Upper lobe of right lung (tissue), 1 donor: ENCODE measurements at regions not wholly inside any gene's neighbourhood (a gene's known extent, or its start where the extent isn't known, plus 50 kb on each side); places are given as distances from the start of the nearest gene placed in this dataset.

ENCODE experiments used
- ATAC-seq: fragments of 200-7000 bp; cut with Tn5 transposase; one replicate; pipeline ENCODE4 v1.9.1; 2020; ENCODE audit warnings: mild to moderate bottlenecking, moderate library complexity
- DNase-seq: peaks from one replicate; pipeline ENCODE4 v3.0.0-alpha.2; 2020
- H3K27ac ChIP-seq: fragments of 200-600 bp; one replicate; pipeline ENCODE4 v1.8.0; 2022
- H3K27me3 ChIP-seq: fragments of 200-600 bp; one replicate; pipeline ENCODE4 v1.8.0; 2022; ENCODE audit warnings: mild to moderate bottlenecking
- H3K36me3 ChIP-seq: fragments of 200-600 bp; one replicate; pipeline ENCODE4 v1.8.0; 2022
- H3K4me1 ChIP-seq: fragments of 200-600 bp; one replicate; pipeline ENCODE4 v1.8.0; 2022
- H3K4me3 ChIP-seq: fragments of 200-600 bp; one replicate; pipeline ENCODE4 v1.8.0; 2022; ENCODE audit warnings: mild to moderate bottlenecking
- H3K9me3 ChIP-seq: fragments of 200-600 bp; one replicate; pipeline ENCODE4 v1.8.0; 2022
- CTCF ChIP-seq: fragments of 200-600 bp; IDR thresholded peaks from one replicate; pipeline ENCODE4 v1.8.0; 2022; ENCODE audit warnings: antibody characterized with exemption
- intact Hi-C: fragments of 100-400 bp; cut with DNase I; formaldehyde crosslinking; loops from one replicate; pipeline ENCODE4 v1.11.0; 2022
- donor health status: DM: no; HTN: yes; CAD: no; lungs with severe emphysema.

GRCh38 chr12:113625499-113625898, 153.8 kb upstream of the LHX5 start:
- no peak for TF ChIP-seq CTCF
- Histone ChIP-seq H3K4me3 (no peak overlapping the region), H3K9me3 (peaks cover 18% of the 10 kb centered on the region), H3K36me3 (no peaks in the 10 kb centered on the region), H3K27me3 (no peaks in the 10 kb centered on the region), H3K4me1 (no peaks in the 10 kb centered on the region), H3K27ac (no peak overlapping the region)
- DNase-seq (no peak), ATAC-seq (no peak)
- intact Hi-C loops: no loop called here

GRCh38 chr12:113622410-113622809, 150.7 kb upstream of the LHX5 start:
- Histone ChIP-seq H3K27me3 (peaks cover 3% of the 10 kb centered on the region), H3K36me3 (no peaks in the 10 kb centered on the region), H3K9me3 (peaks cover 10% of the 10 kb centered on the region), H3K4me3 (no peak overlapping the region), H3K27ac (no peak overlapping the region), H3K4me1 (no peaks in the 10 kb centered on the region)
- no peak for TF ChIP-seq CTCF
- intact Hi-C loops: no loop called here
- no peak for DNase-seq
- ATAC-seq: no peak

GRCh38 chr12:113620437-113620976, 148.8 kb upstream of the LHX5 start:
- Histone ChIP-seq H3K36me3 (no peaks in the 10 kb centered on the region), H3K27ac (no peak overlapping the region), H3K4me1 (no peaks in the 10 kb centered on the region), H3K4me3 (no peak overlapping the region), H3K9me3 (peaks cover 3% of the 10 kb centered on the region), H3K27me3 (peaks cover 6% of the 10 kb centered on the region)
- no peak for TF ChIP-seq CTCF
- ATAC-seq (no peak), DNase-seq (no peak)
- intact Hi-C loops: no loop called here

GRCh38 chr12:113619202-113619601, 147.5 kb upstream of the LHX5 start:
- no peak for TF ChIP-seq CTCF
- Histone ChIP-seq H3K4me3 (no peak overlapping the region), H3K27me3 (peaks cover 9% of the 10 kb centered on the region), H3K4me1 (no peaks in the 10 kb centered on the region), H3K27ac (no peak overlapping the region), H3K9me3 (no peaks in the 10 kb centered on the region), H3K36me3 (no peaks in the 10 kb centered on the region)
- DNase-seq (no peak), ATAC-seq (no peak)
- intact Hi-C loops: no loop called here

- Histone ChIP-seq H3K27me3 (peaks cover 65% of the 10 kb centered on the region), H3K9me3 (no peaks in the 10 kb centered on the region), H3K4me1 (no peaks in the 10 kb centered on the region), H3K27ac (no peak overlapping the region), H3K36me3 (no peaks in the 10 kb centered on the region), H3K4me3 (no peak overlapping the region)
- ATAC-seq: no peak
- TF ChIP-seq CTCF: no peak
- no peak for DNase-seq
- intact Hi-C loops: no loop called here
These were observed 141.7 kb upstream of the LHX5 start for GRCh38 chr12:113613414-113613813.

- ATAC-seq (no peak), DNase-seq (no peak)
- intact Hi-C loops: no loop called here
- Histone ChIP-seq H3K4me3 (no peak overlapping the region), H3K27ac (no peak overlapping the region), H3K36me3 (no peaks in the 10 kb centered on the region), H3K9me3 (no peaks in the 10 kb centered on the region), H3K4me1 (no peaks in the 10 kb centered on the region), H3K27me3 (peaks cover 65% of the 10 kb centered on the region)
- no peak for TF ChIP-seq CTCF
These were observed 141.1 kb upstream of the LHX5 start for GRCh38 chr12:113612793-113613192.
